Testis (tissue), 2 donors: ENCODE measurements at regions not wholly inside any gene's neighbourhood (a gene's known extent, or its start where the extent isn't known, plus 50 kb on each side); places are given as distances from the start of the nearest gene placed in this dataset.

Source experiments
- DNase-seq: peaks from one replicate; pipeline ENCODE4 v3.0.0-alpha.2; 2019
- H3K27ac ChIP-seq, 2 donors: fragments of 200-600 bp; sonication (generic); one replicate each; pipeline ENCODE4 v1.5.1; 2019
- H3K27me3 ChIP-seq: fragments of 200-600 bp; sonication (generic); one replicate; pipeline ENCODE4 v1.5.1; 2019
- H3K36me3 ChIP-seq: fragments of 200-600 bp; sonication (generic); one replicate; pipeline ENCODE4 v1.5.1; 2017; ENCODE audit warnings: low read depth; ENCODE audit errors: missing control alignments
- H3K4me1 ChIP-seq: fragments of 200-600 bp; sonication (generic); one replicate; pipeline ENCODE4 v1.5.1; 2019
- H3K4me3 ChIP-seq, 2 donors: fragments of 200-600 bp; sonication (generic); one replicate each; pipeline ENCODE4 v1.5.1; 2017 to 2019
- H3K9me3 ChIP-seq: fragments of 200-600 bp; sonication (generic); one replicate; pipeline ENCODE4 v1.5.1; 2017
- POLR2A ChIP-seq: fragments of 450-650 bp; IDR thresholded peaks from one replicate; pipeline ENCODE4 v1.6.1; 2017; ENCODE audit warnings: antibody characterized with exemption, mild to moderate bottlenecking, moderate library complexity
- WGBS, 2 donors: methylation state at CpG; one replicate each; pipeline ENCODE4 v1.1.5; 2018; 5-methylcytosine and 5-hydroxymethylcytosine counted together
- intact Hi-C: fragments of 100-400 bp; cut with DNase I; formaldehyde crosslinking; loops from one replicate; pipeline ENCODE4 v1.15.1; 2023; ENCODE audit warnings: low total_unique reads
- TF ChIP-seq, protein P1 (sequence below), 3 experiments: fragments of 450-650 bp in 2 of 3; fragments of 200-600 bp in 1 of 3; sonication (generic) in 1 of 3; IDR thresholded peaks; one replicate each; pipeline ENCODE4 v1.5.1; 2016 to 2019; ENCODE audit warnings: antibody characterized with exemption in 3 of 3, mild to moderate bottlenecking in 2 of 3, moderate library complexity in 1 of 3

DNA sequence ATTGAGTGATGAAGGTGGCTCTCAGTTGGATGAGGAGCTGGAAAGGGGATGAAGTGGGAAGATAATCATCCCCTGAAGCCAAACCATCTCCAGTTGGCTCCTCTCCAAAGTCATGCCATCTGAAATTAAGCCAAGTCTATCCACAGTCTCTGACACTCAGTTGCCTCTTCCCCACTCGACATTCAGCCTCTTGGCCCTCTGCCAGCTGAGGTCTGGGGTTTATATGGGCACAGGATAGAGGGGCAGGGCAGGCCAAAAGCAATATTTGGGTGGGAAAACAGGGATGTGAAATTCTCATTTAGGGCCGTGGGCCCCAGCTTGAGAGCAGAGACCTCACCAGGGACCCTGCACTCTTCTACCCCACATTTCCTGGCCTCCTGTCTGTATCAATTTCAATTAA, 85.9 kb downstream of the SLITRK1 start:
- no peaks in the 10 kb centered on the region for H3K9me3 ChIP-seq
- 74 to 89% methylated on average over 2 of the region's 2 CpGs for WGBS, 2 donors
- intact Hi-C loops, result no loop called here
- no peaks in the 10 kb centered on the region for H3K27me3 ChIP-seq
- no peak overlapping the region for H3K27ac ChIP-seq
- no peaks in the 10 kb centered on the region for H3K36me3 ChIP-seq
- TF ChIP-seq, protein P1, sequence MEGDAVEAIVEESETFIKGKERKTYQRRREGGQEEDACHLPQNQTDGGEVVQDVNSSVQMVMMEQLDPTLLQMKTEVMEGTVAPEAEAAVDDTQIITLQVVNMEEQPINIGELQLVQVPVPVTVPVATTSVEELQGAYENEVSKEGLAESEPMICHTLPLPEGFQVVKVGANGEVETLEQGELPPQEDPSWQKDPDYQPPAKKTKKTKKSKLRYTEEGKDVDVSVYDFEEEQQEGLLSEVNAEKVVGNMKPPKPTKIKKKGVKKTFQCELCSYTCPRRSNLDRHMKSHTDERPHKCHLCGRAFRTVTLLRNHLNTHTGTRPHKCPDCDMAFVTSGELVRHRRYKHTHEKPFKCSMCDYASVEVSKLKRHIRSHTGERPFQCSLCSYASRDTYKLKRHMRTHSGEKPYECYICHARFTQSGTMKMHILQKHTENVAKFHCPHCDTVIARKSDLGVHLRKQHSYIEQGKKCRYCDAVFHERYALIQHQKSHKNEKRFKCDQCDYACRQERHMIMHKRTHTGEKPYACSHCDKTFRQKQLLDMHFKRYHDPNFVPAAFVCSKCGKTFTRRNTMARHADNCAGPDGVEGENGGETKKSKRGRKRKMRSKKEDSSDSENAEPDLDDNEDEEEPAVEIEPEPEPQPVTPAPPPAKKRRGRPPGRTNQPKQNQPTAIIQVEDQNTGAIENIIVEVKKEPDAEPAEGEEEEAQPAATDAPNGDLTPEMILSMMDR (IDR thresholded peaks at IDR 0.05), result no peak
- no peak for TF ChIP-seq POLR2A
- no peaks in the 10 kb centered on the region for H3K4me1 ChIP-seq
- no peak for DNase-seq
- no peak overlapping the region for H3K4me3 ChIP-seq

DNA sequence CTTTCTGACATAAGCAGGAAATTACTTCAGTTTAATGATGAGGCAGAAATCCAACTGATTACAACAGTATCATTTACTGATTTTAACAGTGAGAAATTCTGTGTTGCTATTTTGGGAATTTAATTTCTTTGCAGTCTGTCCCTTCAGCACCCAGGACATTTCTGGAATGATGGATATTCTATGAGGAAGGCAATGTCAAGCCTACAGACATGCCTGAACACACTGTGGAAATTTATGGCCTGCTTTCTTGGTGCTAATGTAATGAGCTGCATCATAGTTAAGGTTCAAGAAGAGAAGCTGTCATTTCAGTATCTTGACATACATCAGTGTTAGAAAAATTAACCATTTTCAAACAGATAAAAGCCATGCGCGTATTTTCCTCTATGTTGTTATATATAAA, 87.7 kb downstream of the SLITRK1 start:
- H3K4me3 ChIP-seq, result no peak overlapping the region
- 87 to 91% methylated on average over 2 of the region's 2 CpGs for WGBS, 2 donors
- H3K4me1 ChIP-seq, result no peaks in the 10 kb centered on the region
- no peaks in the 10 kb centered on the region for H3K9me3 ChIP-seq
- no peak overlapping the region for H3K27ac ChIP-seq
- DNase-seq, result no peak
- no peaks in the 10 kb centered on the region for H3K27me3 ChIP-seq
- H3K36me3 ChIP-seq, result no peaks in the 10 kb centered on the region
- TF ChIP-seq, protein P1 (IDR thresholded peaks at IDR 0.05), result no peak
- TF ChIP-seq POLR2A, result no peak
- intact Hi-C loops, result no loop called here

DNA sequence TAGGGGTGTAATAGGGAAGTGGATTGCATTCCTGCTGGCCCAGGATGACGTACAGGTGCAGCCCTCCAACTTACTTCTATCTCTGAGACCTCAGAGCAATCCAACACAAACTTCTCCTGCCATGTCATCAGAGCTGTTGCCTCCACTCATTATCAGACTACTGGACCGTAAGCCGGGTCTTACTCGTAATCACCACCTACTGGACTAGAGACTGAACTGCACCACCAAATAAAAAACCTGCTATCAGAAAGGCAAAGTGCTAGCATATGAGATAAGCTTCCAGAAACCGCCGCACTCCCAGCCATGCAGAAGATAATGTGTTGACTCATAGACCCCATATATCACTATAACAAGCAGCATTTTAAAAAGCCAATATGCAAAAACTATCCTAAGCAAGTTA, 102.0 kb downstream of the SLITRK1 start:
- H3K27ac ChIP-seq, result no peak overlapping the region
- 71 to 89% methylated on average over 6 of the region's 6 CpGs for WGBS, 2 donors
- H3K4me1 ChIP-seq, result no peaks in the 10 kb centered on the region
- intact Hi-C loops, result no loop called here
- DNase-seq, result peak; percentile 36
- H3K36me3 ChIP-seq, result no peaks in the 10 kb centered on the region
- no peaks in the 10 kb centered on the region for H3K27me3 ChIP-seq
- no peak overlapping the region for H3K4me3 ChIP-seq
- TF ChIP-seq, protein P1 (IDR thresholded peaks at IDR 0.05), result peak; percentile 8 to 42 (median 23)
- TF ChIP-seq POLR2A, result no peak
- H3K9me3 ChIP-seq, result no peaks in the 10 kb centered on the region

DNA sequence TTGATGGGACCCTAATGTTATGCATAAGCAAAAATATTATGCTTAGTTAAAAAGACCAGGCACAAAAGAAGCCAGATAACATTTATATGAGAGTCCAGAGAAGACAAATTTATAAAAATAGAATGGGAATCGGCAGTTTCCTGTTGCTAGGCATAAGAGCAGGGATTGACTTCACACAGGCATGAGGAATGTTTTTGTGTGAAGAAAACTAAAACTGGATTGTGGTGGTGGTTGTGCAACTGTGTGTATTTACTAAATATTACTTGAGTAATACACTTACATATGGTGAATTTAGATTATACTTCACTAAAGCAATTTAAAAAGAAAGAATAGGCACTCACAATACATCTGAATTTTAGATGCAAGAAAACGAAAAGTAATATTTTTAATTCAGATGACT, 108.3 kb downstream of the SLITRK1 start:
- WGBS, 2 donors, result 64 to 70% methylated on average over 2 of the region's 2 CpGs
- intact Hi-C loops, result no loop called here
- no peak for DNase-seq

DNA sequence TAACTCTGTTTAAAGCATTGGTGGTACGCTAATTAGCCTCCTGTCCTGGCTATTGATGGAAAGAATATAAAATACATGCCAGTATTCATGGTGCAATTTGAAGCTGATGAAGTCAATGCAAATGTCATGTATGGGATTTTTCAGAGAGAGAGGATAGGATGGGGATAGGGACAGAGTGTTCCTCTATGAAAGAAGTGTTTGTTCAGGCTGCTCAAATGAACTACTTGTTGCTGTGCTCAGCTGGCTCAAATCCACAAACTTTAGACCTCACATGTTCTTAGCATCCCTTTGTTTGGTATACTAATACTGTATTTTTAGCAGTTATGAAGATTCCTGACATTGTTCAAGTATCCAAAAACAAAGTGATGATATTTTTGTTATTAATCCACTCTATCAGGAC, 116.5 kb downstream of the SLITRK1 start:
- no peaks in the 10 kb centered on the region for H3K4me1 ChIP-seq
- 60 to 68% methylated on average over 1 of the region's 1 CpG for WGBS, 2 donors
- DNase-seq, result no peak
- no peaks in the 10 kb centered on the region for H3K9me3 ChIP-seq
- TF ChIP-seq, protein P1 (IDR thresholded peaks at IDR 0.05), result no peak
- no peak for TF ChIP-seq POLR2A
- H3K36me3 ChIP-seq, result no peaks in the 10 kb centered on the region
- no peaks in the 10 kb centered on the region for H3K27me3 ChIP-seq
- no peak overlapping the region for H3K27ac ChIP-seq
- no peak overlapping the region for H3K4me3 ChIP-seq
- intact Hi-C loops, result no loop called here

More for the DNA sequence above, 108.3 kb downstream of the SLITRK1 start:
- Histone ChIP-seq H3K27me3 (no peaks in the 10 kb centered on the region), H3K4me1 (no peaks in the 10 kb centered on the region), H3K4me3 (no peak overlapping the region), H3K36me3 (no peaks in the 10 kb centered on the region), H3K27ac (no peak overlapping the region), H3K9me3 (no peaks in the 10 kb centered on the region)
- TF ChIP-seq POLR2A, result no peak
- TF ChIP-seq, protein P1 (IDR thresholded peaks at IDR 0.05), result no peak
